ENCODE measurements at regions not wholly inside any gene's neighbourhood (a gene's known extent, or its start where the extent isn't known, plus 50 kb on each side); places are given as distances from the start of the nearest gene placed in this dataset.

DNA sequence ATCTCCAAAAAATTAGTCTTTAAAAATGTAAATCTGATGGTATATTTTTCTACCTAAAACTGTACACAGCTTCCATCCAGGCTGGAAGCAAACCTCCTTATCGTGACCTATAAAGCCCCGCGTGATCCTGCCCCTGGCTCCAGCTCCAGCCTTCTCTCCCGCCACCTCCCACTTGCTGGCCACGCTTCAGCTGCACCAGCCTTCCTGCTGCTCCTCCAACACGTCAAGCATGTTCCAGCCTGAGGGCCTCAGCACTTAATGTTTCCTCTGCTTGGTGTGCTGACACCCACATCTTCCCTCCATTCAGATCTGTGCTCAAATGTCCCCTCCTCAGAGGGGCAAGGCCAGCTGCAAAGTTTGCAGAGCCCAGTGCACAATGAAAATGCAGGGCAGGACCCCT is 123.5 kb upstream of the MAGI3 start:
- DNase-seq (ENCODE audit: low read depth) = no peak

DNA sequence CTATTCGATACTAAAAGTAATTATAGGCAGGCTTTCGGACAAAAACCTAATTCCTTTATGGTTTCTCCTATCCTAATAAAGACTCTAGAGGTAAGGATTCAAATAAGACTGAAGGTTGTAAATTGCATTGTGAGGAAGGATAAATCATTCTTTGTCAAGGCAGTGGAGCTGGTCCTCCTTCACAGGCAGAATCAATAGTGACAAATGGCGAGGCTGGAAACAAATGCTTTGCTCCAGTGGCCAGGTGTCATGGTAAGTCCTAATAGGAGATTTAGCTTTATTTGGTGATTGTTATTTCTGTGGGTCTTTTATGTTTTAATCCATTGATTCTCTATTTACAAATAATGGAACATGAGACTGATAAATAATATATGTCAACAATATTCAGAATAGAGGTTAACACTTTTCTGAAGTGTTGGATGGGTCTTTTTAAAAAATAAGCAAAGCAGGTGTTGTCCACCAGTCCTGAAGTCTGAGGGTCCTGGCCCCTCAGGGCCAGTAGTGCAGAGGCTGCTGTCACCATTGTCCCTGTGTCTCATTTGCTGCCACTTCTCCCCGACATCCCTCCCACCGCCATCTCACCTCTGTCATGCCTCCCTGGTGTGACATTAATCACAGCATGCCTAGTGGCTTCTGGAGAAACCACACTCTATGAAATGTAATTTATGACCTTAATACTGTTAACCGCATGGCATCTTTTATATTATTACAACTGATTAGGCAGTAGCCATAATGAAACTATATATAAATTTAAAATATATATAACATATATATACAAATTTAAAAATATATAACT is 120.9 kb upstream of the MAGI3 start:
- no peak for DNase-seq (ENCODE audit: low read depth)

DNA sequence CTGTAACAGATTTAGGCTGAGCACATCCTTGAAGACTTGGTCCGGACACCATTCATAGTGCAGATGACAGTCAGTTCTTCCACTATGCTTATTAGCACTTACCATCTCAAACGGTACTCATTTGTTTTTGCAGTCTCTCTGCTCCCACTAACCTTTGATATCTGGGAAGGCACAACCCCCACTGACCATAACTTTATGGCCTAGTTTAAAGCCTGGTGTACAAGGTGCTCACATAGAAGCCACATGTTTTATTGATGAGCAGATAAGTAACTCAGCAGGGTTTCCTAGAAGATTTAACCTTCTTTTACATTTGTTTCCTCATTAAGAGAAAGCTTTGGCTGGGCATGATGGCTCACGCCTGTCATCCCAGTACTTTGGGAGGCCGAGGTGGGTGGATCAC is 119.3 kb upstream of the MAGI3 start:
- no peak for DNase-seq (ENCODE audit: low read depth)

DNA sequence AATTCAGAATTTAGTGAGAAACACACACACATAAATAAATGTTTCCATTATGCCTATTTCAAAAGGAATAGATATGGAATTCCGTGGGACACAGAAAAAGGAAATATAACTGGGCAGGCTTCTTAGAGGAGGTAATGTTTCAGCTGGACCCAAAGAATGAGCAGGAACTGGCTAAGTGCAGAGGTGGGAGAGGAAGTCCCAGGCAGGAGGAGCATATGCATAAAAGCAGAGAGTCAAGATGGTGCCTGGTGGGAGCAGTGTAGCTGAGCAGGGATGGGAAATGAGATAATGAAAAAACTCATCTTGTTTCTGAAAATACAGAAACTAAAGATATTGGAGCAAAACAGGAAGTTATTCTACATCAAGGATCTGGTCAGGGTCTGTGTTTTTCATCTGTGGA is 115.2 kb upstream of the MAGI3 start:
- DNase-seq (ENCODE audit: low read depth) = no peak

GRCh38 chr1:113275691-113276090 is 114.6 kb upstream of the MAGI3 start:
- DNase-seq (ENCODE audit: low read depth) = no peak

- DNase-seq (ENCODE audit: low read depth) = no peak
Observed at GRCh38 chr1:113276507-113276906, 113.8 kb upstream of the MAGI3 start.

DNA sequence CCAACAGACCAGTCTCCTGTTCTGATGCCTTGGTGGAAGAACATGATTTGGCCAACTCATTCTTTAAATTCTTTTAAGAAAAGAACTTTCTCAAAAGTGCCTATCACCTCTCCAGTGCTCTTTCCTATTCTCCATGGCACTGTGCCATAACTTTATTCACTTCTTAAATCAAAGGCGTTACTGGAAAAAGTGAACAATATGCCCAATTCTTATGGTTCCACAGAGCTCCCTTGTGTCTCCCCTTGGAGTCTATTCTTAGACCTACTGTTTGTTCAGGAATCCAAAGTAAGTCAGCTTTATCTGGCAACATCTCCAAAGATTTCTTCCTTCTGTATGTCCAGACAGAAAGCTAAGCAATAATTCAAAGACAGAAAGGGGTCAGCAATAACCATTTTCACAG is 111.9 kb upstream of the MAGI3 start:
- no peak for DNase-seq (ENCODE audit: low read depth)

DNA sequence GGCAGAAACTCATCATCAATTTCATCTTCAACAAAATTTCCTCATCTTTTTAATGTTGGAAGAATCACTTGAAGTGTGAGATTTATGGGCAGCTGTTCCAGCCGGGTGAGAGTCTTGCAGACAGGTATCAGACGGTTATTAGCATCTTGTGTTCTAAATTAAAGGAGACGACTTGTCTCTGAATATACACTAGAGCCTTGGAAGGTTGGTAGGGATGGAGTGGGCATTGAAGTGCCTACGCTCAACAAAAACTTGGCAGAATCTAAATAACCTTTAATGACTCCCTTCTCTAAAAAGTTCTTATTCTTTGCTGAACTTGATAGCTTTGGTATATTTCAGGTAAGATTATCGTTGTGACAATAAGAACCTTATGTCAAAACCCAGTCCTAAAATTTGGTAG is 111.5 kb upstream of the MAGI3 start:
- DNase-seq (ENCODE audit: low read depth) = no peak

DNA sequence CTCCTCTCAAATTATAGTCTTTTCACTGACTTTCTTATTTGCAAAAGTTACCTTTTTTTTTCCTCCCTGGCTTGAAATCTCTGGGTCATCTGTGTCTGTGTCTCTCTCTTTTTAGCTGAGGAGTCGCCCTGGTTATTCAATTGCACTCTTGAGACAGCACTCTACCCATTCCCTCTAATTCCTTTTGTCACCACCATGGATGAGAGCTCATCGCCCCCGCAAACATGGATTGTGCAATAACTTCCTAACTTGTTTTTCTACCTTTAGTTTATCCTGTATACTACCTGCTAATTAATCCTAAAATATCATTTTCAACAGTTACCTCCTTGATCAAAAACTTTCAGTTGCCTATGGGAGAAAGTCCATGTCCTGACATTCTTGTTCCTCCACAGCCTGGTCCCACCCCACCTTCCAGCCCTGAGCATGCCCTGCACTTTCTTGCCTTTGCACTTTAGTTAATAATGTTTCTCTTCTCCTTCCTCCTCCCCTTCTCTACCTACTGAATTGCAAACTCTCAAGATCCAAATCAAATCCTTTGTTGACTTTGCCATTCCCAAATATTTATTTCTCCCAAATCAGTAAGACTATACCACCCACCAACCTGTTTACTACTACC is 110.4 kb upstream of the MAGI3 start:
- no peak for DNase-seq (ENCODE audit: low read depth)

GRCh38 chr1:113280581-113280980 is 109.7 kb upstream of the MAGI3 start:
- no peak for DNase-seq (ENCODE audit: low read depth)

GRCh38 chr1:113281550-113281949 is 108.8 kb upstream of the MAGI3 start:
- DNase-seq (ENCODE audit: low read depth) = no peak

- DNase-seq (ENCODE audit: low read depth) = no peak
Observed at GRCh38 chr1:113282008-113282892, 108.1 kb upstream of the MAGI3 start.

GRCh38 chr1:113282893-113283285 is 107.4 kb upstream of the MAGI3 start:
- no peak for DNase-seq (ENCODE audit: low read depth)

GRCh38 chr1:113283914-113284313 is 106.4 kb upstream of the MAGI3 start:
- no peak for DNase-seq (ENCODE audit: low read depth)

DNA sequence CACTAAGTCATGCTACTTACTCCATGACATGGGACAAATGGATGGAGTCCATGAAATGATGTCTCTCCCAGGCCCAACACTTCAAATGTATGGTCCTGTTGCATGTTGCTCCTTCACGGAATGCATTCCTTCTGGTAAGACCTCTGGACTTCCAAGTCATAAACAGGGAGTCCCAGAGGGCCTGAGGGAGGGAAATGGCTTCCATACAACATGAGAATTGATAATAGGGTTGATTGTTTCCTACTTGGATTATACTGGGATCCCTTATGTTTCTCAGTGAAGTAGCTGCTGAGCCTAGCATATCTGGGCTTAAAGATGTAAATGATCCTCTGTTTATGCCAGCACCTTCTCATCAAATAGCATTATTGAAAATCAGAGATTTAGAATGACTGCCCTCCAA is 104.2 kb upstream of the MAGI3 start:
- DNase-seq (ENCODE audit: low read depth) = no peak

DNA sequence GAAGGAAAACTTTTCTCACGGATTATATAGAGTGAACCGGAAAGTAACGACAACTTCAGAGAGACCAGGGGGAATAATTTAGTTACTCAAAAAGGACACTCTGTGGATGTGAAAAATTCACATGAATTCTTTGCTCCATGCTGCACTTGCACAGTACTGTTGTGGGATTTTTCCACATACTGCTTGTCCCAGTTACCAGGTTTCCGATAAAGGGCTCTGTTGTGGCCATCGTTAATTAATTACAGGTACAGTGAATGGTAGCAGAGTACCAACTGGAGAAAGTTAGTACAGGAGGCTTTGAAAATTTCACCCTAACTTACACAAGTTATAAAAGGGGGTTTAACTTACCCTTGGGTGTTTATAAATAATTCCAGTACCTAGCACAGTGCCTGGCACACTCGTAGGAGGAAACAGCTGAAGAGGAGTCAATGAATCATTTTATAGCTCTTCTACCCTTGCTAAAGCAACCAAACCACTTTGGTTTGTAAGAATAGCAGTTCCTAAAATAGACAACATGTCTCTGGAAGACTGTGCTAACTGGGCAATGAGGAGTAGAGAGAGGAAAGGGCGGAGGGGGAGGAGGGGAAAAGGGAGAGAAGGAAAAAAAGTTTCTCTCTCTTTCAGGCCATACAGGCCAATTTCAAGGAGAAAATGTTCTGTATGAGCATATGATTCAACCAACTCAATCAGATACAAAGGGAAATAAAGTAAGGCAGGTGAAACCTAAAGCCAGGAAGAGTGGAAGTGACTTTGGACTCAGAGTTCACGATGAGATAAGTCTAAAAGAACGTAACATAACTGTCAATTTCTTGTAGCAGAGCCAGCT is 98.3 kb upstream of the MAGI3 start:
- DNase-seq (ENCODE audit: low read depth) = no peak

- no peak for DNase-seq (ENCODE audit: low read depth)
Observed at GRCh38 chr1:113292603-113293255, 97.6 kb upstream of the MAGI3 start.

DNA sequence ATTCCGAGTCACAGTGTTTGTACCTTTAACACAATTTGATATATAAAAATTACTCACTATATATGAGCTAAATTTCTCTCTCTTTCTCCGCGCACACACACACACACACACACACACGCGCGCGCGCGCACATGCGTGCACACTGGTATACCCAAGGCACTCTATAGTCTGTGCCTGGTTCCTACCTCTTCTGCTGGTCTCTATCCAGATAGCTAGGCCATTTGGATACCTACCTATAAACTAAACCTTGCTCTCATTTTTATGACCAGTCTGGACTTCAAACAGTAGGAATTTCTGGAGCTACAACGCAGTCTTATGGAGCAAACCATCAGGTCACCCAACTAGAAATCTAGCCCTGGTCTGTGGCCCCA is 97.1 kb upstream of the MAGI3 start:
- DNase-seq (ENCODE audit: low read depth) = no peak

GRCh38 chr1:113297749-113298148 is 92.6 kb upstream of the MAGI3 start:
- DNase-seq (ENCODE audit: low read depth) = no peak

GRCh38 chr1:113298941-113299340 is 91.4 kb upstream of the MAGI3 start:
- DNase-seq (ENCODE audit: low read depth) = no peak

GRCh38 chr1:113302636-113303035 is 87.7 kb upstream of the MAGI3 start:
- no peak for DNase-seq (ENCODE audit: low read depth)

- no peak for DNase-seq (ENCODE audit: low read depth)
Observed at GRCh38 chr1:113303267-113303666, 87.0 kb upstream of the MAGI3 start.
